CD8-positive, alpha-beta memory T cell (primary cell): ENCODE measurements at regions not wholly inside any gene's neighbourhood (a gene's known extent, or its start where the extent isn't known, plus 50 kb on each side); places are given as distances from the start of the nearest gene placed in this dataset.

Experiments used
- CTCF ChIA-PET: fragments of 350-600 bp; sonication (Branson Sonifier 250); formaldehyde crosslinking; loops from one replicate; lab custom pipeline; 2021; ENCODE audit warnings: antibody characterized with exemption; lab: Charles Lee
- POLR2A ChIA-PET: fragments of 350-600 bp; sonication (Branson Sonifier 250); formaldehyde crosslinking; loops from one replicate; lab custom pipeline; 2021; ENCODE audit warnings: antibody characterized with exemption; lab: Charles Lee
- DNase-seq, 5 donors: peaks; one replicate each; pipeline versions ENCODE4 v3.0.0 to v3.0.0-alpha.2; 2020 to 2022; ENCODE audit warnings: mixed read lengths in 1 of 5
- H3K27ac ChIP-seq: one replicate; pipeline ENCODE4 v1.7.0; 2013; ENCODE audit warnings: low read depth, mild to moderate bottlenecking, low read length, moderate library complexity
- H3K27me3 ChIP-seq: 2 replicates; pipeline ENCODE4 v1.7.0; 2013; ENCODE audit warnings: low read length, mild to moderate bottlenecking; ENCODE audit not compliant: insufficient read depth, poor library complexity, severe bottlenecking
- H3K36me3 ChIP-seq: 2 replicates; pipeline ENCODE4 v1.7.0; 2013; ENCODE audit warnings: mild to moderate bottlenecking, low read length, moderate library complexity; ENCODE audit not compliant: insufficient read depth
- H3K4me1 ChIP-seq: 2 replicates; pipeline ENCODE4 v1.7.0; 2013; ENCODE audit warnings: mild to moderate bottlenecking, low read length, moderate library complexity; ENCODE audit not compliant: insufficient read depth
- H3K4me3 ChIP-seq: 2 replicates; pipeline ENCODE4 v1.7.0; 2013; ENCODE audit warnings: mild to moderate bottlenecking, low read length
- H3K9me3 ChIP-seq: 2 replicates; pipeline ENCODE4 v1.7.0; 2013; ENCODE audit warnings: mild to moderate bottlenecking, low read length
- H3K27ac Mint-ChIP-seq, 8 donors: one replicate each; pipeline ENCODE4 v1.8.0; 2020 to 2021; ENCODE audit warnings: mixed read lengths in 8 of 8, mild to moderate bottlenecking in 6 of 8, inconsistent platforms in 3 of 8, moderate library complexity in 3 of 8
- H3K27me3 Mint-ChIP-seq, 2 donors: one replicate each; pipeline ENCODE4 v1.8.0; 2020 to 2021; ENCODE audit warnings: mixed read lengths in 2 of 2, mild to moderate bottlenecking in 1 of 2, moderate library complexity in 1 of 2
- H3K36me3 Mint-ChIP-seq, 3 donors: one replicate each; pipeline ENCODE4 v1.8.0; 2020 to 2021; ENCODE audit warnings: mixed read lengths in 3 of 3, inconsistent platforms in 1 of 3, mild to moderate bottlenecking in 1 of 3
- H3K4me1 Mint-ChIP-seq, 3 donors: one replicate each; pipeline ENCODE4 v1.8.0; 2020 to 2021; ENCODE audit warnings: mixed read lengths in 3 of 3, inconsistent platforms in 1 of 3, mild to moderate bottlenecking in 1 of 3
- H3K4me3 Mint-ChIP-seq, 7 donors: one replicate each; pipeline ENCODE4 v1.8.0; 2020 to 2021; ENCODE audit warnings: mixed read lengths in 7 of 7, mild to moderate bottlenecking in 6 of 7, moderate library complexity in 4 of 7, inconsistent platforms in 2 of 7
- H3K9me3 Mint-ChIP-seq, 5 donors: one replicate each; pipeline ENCODE4 v1.8.0; 2020 to 2022; ENCODE audit warnings: mixed read lengths in 5 of 5, mild to moderate bottlenecking in 3 of 5, moderate library complexity in 2 of 5, inconsistent platforms in 1 of 5

GRCh38 chr6:93786474-93787330 lies 367.3 kb upstream of the EPHA7 start:
- Histone ChIP-seq H3K27ac (no peak overlapping the region), H3K4me3 (no peak overlapping the region), H3K4me1 (no peaks in the 10 kb centered on the region), H3K36me3 (no peaks in the 10 kb centered on the region), H3K9me3 (no peaks in the 10 kb centered on the region), H3K27me3 (no peaks in the 10 kb centered on the region)
- Mint-ChIP-seq H3K27me3 (no peaks in the 10 kb centered on the region), H3K4me1 (no peaks in the 10 kb centered on the region), H3K9me3 (peaks cover 0 to 24% (median 3%) of the 10 kb centered on the region in 5 donors), H3K4me3 (no peak overlapping the region), H3K27ac (no peak overlapping the region), H3K36me3 (peaks cover 0 to 2% (median 0%) of the 10 kb centered on the region in 3 donors)
- ChIA-PET CTCF (no interaction called here), POLR2A (no interaction called here)
- no peak for DNase-seq

GRCh38 chr6:93785694-93786030 lies 366.3 kb upstream of the EPHA7 start:
- Histone ChIP-seq H3K27ac (no peak overlapping the region), H3K4me3 (no peak overlapping the region), H3K27me3 (no peaks in the 10 kb centered on the region), H3K9me3 (no peaks in the 10 kb centered on the region), H3K4me1 (no peaks in the 10 kb centered on the region), H3K36me3 (no peaks in the 10 kb centered on the region)
- no peaks in the 10 kb centered on the region for H3K27me3 Mint-ChIP-seq
- POLR2A ChIA-PET = no interaction called here
- H3K9me3 Mint-ChIP-seq = peaks cover 0 to 24% (median 4%) of the 10 kb centered on the region in 5 donors
- CTCF ChIA-PET = no interaction called here
- H3K27ac Mint-ChIP-seq = no peak overlapping the region
- no peaks in the 10 kb centered on the region for H3K4me1 Mint-ChIP-seq
- no peak for DNase-seq
- H3K4me3 Mint-ChIP-seq = no peak overlapping the region
- H3K36me3 Mint-ChIP-seq = peaks cover 0 to 2% (median 0%) of the 10 kb centered on the region in 3 donors

GRCh38 chr6:93784794-93785693 lies 365.7 kb upstream of the EPHA7 start:
- Mint-ChIP-seq H3K27ac (no peak overlapping the region), H3K4me3 (no peak overlapping the region), H3K27me3 (no peaks in the 10 kb centered on the region), H3K36me3 (peaks cover 0 to 2% (median 0%) of the 10 kb centered on the region in 3 donors), H3K9me3 (peaks cover 0 to 24% (median 4%) of the 10 kb centered on the region in 5 donors), H3K4me1 (no peaks in the 10 kb centered on the region)
- H3K36me3 ChIP-seq = no peaks in the 10 kb centered on the region
- H3K27me3 ChIP-seq = no peaks in the 10 kb centered on the region
- DNase-seq = no peak
- H3K4me1 ChIP-seq = no peaks in the 10 kb centered on the region
- no peak overlapping the region for H3K4me3 ChIP-seq
- no peak overlapping the region for H3K27ac ChIP-seq
- no peaks in the 10 kb centered on the region for H3K9me3 ChIP-seq
- POLR2A ChIA-PET = no interaction called here
- CTCF ChIA-PET = no interaction called here

DNA sequence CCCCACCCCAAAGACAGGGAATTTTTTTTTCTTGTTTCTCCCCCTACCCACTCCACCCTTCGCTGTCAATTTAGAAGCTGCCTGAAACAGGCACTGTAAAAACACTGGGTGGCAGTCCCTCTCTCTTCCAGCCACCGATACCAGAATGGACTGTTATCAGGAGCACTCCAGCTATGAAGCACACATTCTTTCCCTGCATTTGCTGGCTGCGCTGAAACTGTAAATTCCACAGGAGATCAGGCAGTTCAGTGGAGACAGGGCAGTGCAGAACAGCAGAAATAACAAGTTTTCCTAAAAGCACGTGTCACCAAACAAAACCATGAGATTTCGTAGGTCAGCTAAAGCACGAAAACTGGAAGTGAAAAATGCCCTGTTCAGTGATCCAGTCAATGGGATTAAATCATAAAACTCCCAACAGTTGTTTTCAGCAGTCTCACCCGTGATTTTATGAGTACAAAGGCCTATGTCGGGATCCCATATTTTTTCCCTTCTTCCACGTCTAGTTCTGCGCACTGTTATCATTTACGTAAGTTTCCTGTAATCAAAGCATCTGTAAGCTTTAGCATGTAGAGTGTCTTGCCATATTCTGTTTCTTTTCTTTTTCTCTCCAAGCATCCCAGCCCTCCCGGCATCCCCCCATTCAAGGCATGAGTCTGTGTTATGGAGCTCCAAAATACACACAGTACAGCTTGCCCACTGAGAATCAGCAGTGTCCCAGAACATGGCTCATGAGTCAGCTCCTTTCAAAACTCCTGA lies 359.9 kb upstream of the EPHA7 start:
- Histone ChIP-seq H3K4me1 (no peaks in the 10 kb centered on the region), H3K36me3 (no peaks in the 10 kb centered on the region), H3K27ac (no peak overlapping the region), H3K27me3 (no peaks in the 10 kb centered on the region), H3K9me3 (no peaks in the 10 kb centered on the region), H3K4me3 (no peak overlapping the region)
- H3K36me3 Mint-ChIP-seq = no peaks in the 10 kb centered on the region
- DNase-seq = no peak
- H3K9me3 Mint-ChIP-seq = peaks cover 2 to 24% (median 7%) of the 10 kb centered on the region in 5 donors
- ChIA-PET CTCF (no interaction called here), POLR2A (no interaction called here)
- no peaks in the 10 kb centered on the region for H3K4me1 Mint-ChIP-seq
- no peak overlapping the region for H3K4me3 Mint-ChIP-seq
- no peaks in the 10 kb centered on the region for H3K27me3 Mint-ChIP-seq
- no peak overlapping the region for H3K27ac Mint-ChIP-seq

GRCh38 chr6:93759190-93759589 lies 339.8 kb upstream of the EPHA7 start:
- H3K9me3 Mint-ChIP-seq = peaks cover 4 to 19% (median 8%) of the 10 kb centered on the region in 5 donors
- H3K4me1 Mint-ChIP-seq = no peaks in the 10 kb centered on the region
- H3K27me3 ChIP-seq = no peaks in the 10 kb centered on the region
- no peaks in the 10 kb centered on the region for H3K36me3 Mint-ChIP-seq
- no peaks in the 10 kb centered on the region for H3K4me1 ChIP-seq
- H3K27me3 Mint-ChIP-seq = no peaks in the 10 kb centered on the region
- H3K27ac ChIP-seq = no peak overlapping the region
- H3K27ac Mint-ChIP-seq = no peak overlapping the region
- H3K9me3 ChIP-seq = no peaks in the 10 kb centered on the region
- no peaks in the 10 kb centered on the region for H3K36me3 ChIP-seq
- no peak overlapping the region for H3K4me3 Mint-ChIP-seq
- POLR2A ChIA-PET = no interaction called here
- CTCF ChIA-PET = no interaction called here
- no peak for DNase-seq
- no peak overlapping the region for H3K4me3 ChIP-seq

DNA sequence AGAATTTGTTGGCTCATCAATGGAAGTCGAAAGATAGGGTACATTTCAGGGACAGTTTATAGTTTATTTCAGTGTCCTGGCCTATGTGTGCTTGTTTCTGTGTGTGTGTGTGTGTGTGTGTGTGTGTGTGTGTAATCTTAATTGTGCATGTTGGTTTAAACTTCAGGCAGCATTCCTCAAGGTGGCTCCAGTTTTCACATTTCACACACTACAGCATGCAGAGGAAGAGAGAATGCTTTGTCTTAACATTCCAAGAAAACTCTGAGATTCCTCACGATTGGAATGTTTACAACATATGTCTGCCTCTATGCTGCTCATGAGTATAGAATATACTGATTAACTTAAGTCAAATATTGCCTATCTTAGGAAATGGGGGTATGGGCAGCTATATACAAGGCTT lies 332.6 kb upstream of the EPHA7 start:
- no peaks in the 10 kb centered on the region for H3K4me1 Mint-ChIP-seq
- H3K36me3 ChIP-seq = no peaks in the 10 kb centered on the region
- H3K4me3 ChIP-seq = no peak overlapping the region
- no peak overlapping the region for H3K27ac Mint-ChIP-seq
- H3K4me1 ChIP-seq = no peaks in the 10 kb centered on the region
- H3K27me3 ChIP-seq = no peaks in the 10 kb centered on the region
- DNase-seq = no peak
- no peak overlapping the region for H3K4me3 Mint-ChIP-seq
- peaks cover 4 to 14% (median 8%) of the 10 kb centered on the region in 5 donors for H3K9me3 Mint-ChIP-seq
- no peaks in the 10 kb centered on the region for H3K36me3 Mint-ChIP-seq
- no peaks in the 10 kb centered on the region for H3K27me3 Mint-ChIP-seq
- no peak overlapping the region for H3K27ac ChIP-seq
- ChIA-PET POLR2A (no interaction called here), CTCF (no interaction called here)
- no peaks in the 10 kb centered on the region for H3K9me3 ChIP-seq

- ChIA-PET POLR2A (no interaction called here), CTCF (no interaction called here)
- H3K36me3 Mint-ChIP-seq = no peaks in the 10 kb centered on the region
- no peaks in the 10 kb centered on the region for H3K4me1 Mint-ChIP-seq
- no peak overlapping the region for H3K27ac ChIP-seq
- H3K4me3 Mint-ChIP-seq = no peak overlapping the region
- no peak overlapping the region for H3K27ac Mint-ChIP-seq
- no peak for DNase-seq
- peaks cover 3 to 12% (median 4%) of the 10 kb centered on the region in 5 donors for H3K9me3 Mint-ChIP-seq
- H3K9me3 ChIP-seq = no peaks in the 10 kb centered on the region
- no peaks in the 10 kb centered on the region for H3K36me3 ChIP-seq
- H3K27me3 Mint-ChIP-seq = no peaks in the 10 kb centered on the region
- no peaks in the 10 kb centered on the region for H3K4me1 ChIP-seq
- H3K4me3 ChIP-seq = no peak overlapping the region
- no peaks in the 10 kb centered on the region for H3K27me3 ChIP-seq
These were observed 330.6 kb upstream of the EPHA7 start for GRCh38 chr6:93749930-93750329.
